ENCODE measurements at regions not wholly inside any gene's neighbourhood (a gene's known extent, or its start where the extent isn't known, plus 50 kb on each side); places are given as distances from the start of the nearest gene placed in this dataset.
A peak's percentile ranks its signal among the peaks of the same experiment; 100 is the strongest.

- DNase-seq, result no peak
These were observed 311.3 kb upstream of the ADGRL2 start for GRCh38 chr1:81489372-81489934.

- DNase-seq, result no peak
These were observed 316.4 kb upstream of the ADGRL2 start for GRCh38 chr1:81484284-81484683.

GRCh38 chr1:81478219-81478618 lies 322.5 kb upstream of the ADGRL2 start:
- peak; percentile 87 for DNase-seq

GRCh38 chr1:81477710-81478109 lies 323.0 kb upstream of the ADGRL2 start:
- DNase-seq, result no peak

GRCh38 chr1:81472387-81472786 lies 328.3 kb upstream of the ADGRL2 start:
- no peak for DNase-seq

GRCh38 chr1:81471255-81471654 lies 329.5 kb upstream of the ADGRL2 start:
- DNase-seq, result no peak

GRCh38 chr1:81470275-81470674 lies 330.5 kb upstream of the ADGRL2 start:
- DNase-seq, result no peak

GRCh38 chr1:81467383-81467782 lies 333.4 kb upstream of the ADGRL2 start:
- no peak for DNase-seq

- DNase-seq, result no peak
These were observed 333.8 kb upstream of the ADGRL2 start for GRCh38 chr1:81466961-81467360.

GRCh38 chr1:81463936-81464837 lies 336.5 kb upstream of the ADGRL2 start:
- DNase-seq, result no peak

GRCh38 chr1:81459043-81459442 lies 341.7 kb upstream of the ADGRL2 start:
- no peak for DNase-seq

- DNase-seq, result no peak
These were observed 342.5 kb upstream of the ADGRL2 start for GRCh38 chr1:81458186-81458585.

- DNase-seq, result no peak
These were observed 345.3 kb upstream of the ADGRL2 start for GRCh38 chr1:81455481-81455880.

GRCh38 chr1:81453971-81454370 lies 346.8 kb upstream of the ADGRL2 start:
- DNase-seq, result no peak

GRCh38 chr1:81453367-81453703 lies 347.4 kb upstream of the ADGRL2 start:
- no peak for DNase-seq

- no peak for DNase-seq
These were observed 347.9 kb upstream of the ADGRL2 start for GRCh38 chr1:81452693-81453366.

- no peak for DNase-seq
These were observed 350.9 kb upstream of the ADGRL2 start for GRCh38 chr1:81449786-81450185.

- DNase-seq, result no peak
These were observed 354.6 kb upstream of the ADGRL2 start for GRCh38 chr1:81446000-81446669.

GRCh38 chr1:81443288-81443687 lies 357.4 kb upstream of the ADGRL2 start:
- no peak for DNase-seq

GRCh38 chr1:81439046-81439823 lies 361.5 kb upstream of the ADGRL2 start:
- no peak for DNase-seq

GRCh38 chr1:81437649-81438048 lies 363.1 kb upstream of the ADGRL2 start:
- DNase-seq, result no peak

- no peak for DNase-seq
These were observed 363.5 kb upstream of the ADGRL2 start for GRCh38 chr1:81437213-81437612.

Measured in right lung (tissue), 2 donors.